Inflammatory macrophage treated with lipopolysaccharide for 4 hours (primary cell): ENCODE measurements at regions not wholly inside any gene's neighbourhood (a gene's known extent, or its start where the extent isn't known, plus 50 kb on each side); places are given as distances from the start of the nearest gene placed in this dataset.
A peak's percentile ranks its signal among the peaks of the same experiment; 100 is the strongest.
"Not testable (repeated sequence)": the region's sequence is repeated elsewhere in the genome, so short reads cannot be mapped to it uniquely, and the experiment has no call there.

Experiments used
- DNase-seq: peaks from one replicate; pipeline ENCODE4 v3.0.0-alpha.2; 2020

GRCh38 chr1:115179397-115180079 lies 90.2 kb upstream of the TSPAN2 start:
- no peak for DNase-seq

GRCh38 chr1:115176189-115176588 lies 86.9 kb upstream of the TSPAN2 start:
- no peak for DNase-seq

GRCh38 chr1:115175596-115175995 lies 86.3 kb upstream of the TSPAN2 start:
- DNase-seq, result no peak

DNA sequence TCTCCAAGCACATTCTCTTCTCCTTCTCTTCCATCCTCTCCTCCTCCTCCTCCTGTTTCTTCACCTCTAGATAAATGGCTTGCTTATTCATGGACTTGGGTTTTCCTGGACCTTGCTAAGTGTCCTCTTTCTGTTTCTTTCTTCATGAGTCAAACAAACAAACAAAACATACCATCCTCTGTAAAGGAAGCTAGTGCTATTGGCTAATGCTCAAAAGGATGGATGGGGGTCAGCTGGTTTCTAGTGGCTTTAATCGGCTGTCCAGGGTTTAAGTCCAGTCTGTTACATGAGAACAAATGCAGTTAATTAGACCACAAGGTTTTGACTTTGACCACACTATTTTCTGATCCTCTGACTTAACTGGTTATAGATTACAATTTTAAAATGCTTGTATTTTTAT lies 83.8 kb upstream of the TSPAN2 start:
- DNase-seq, result no peak

GRCh38 chr1:115172270-115172669 lies 83.0 kb upstream of the TSPAN2 start:
- DNase-seq, result no peak

GRCh38 chr1:115170961-115171392 lies 81.7 kb upstream of the TSPAN2 start:
- DNase-seq, result peak; percentile 11

GRCh38 chr1:115170377-115170776 lies 81.1 kb upstream of the TSPAN2 start:
- DNase-seq, result no peak

DNA sequence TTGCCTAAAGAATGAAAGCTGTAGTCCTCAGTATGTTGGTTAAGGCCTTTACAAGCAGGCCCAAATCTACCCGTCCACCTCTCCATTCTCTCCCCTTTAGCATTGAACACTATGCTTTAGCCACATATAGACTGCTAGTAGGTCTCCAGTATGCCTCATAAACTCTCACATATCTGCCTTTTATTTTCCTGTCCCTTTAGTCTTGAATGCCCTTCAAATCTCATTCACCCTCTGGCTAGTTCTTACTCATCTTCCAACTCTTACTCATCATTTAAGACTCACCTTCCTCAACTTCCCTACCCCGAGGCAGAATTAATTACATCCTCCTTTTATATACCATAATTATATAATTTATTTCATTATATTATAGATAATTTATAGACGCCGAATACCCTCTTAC lies 78.7 kb upstream of the TSPAN2 start:
- DNase-seq, result no peak

DNA sequence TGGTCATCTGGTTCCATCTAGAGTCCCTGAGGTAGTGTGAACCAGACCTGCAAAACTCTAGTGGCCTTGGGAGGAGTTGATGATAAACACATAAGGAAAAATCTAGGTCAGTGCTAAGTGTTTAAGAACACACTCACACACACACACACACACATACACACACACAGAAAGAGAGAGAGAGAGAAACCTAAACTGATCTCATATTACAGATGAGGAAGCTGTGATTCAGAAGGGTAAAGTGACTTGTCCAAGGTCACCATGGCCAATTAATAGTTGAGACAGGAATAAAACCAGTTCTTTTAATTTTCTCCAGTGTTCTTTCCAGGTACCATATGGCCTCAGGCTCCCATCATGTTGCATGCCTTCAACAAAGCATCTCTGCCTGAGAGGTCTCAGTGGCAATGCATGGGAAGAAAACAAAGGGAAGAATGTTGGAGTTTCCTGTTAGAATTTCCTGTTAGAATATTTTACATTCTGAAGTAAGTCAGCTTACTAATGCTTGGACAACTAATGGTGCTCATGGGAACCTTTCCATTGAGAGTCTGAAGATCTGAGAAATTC lies 77.3 kb upstream of the TSPAN2 start:
- DNase-seq, result no peak

GRCh38 chr1:115165776-115166175 lies 76.5 kb upstream of the TSPAN2 start:
- DNase-seq, result no peak

GRCh38 chr1:115164940-115165705 lies 75.8 kb upstream of the TSPAN2 start:
- DNase-seq, result no peak

- no peak for DNase-seq
Measured at GRCh38 chr1:115164484-115164883, 75.2 kb upstream of the TSPAN2 start.

- DNase-seq, result no peak
Measured at GRCh38 chr1:115160728-115161127, 71.4 kb upstream of the TSPAN2 start.

DNA sequence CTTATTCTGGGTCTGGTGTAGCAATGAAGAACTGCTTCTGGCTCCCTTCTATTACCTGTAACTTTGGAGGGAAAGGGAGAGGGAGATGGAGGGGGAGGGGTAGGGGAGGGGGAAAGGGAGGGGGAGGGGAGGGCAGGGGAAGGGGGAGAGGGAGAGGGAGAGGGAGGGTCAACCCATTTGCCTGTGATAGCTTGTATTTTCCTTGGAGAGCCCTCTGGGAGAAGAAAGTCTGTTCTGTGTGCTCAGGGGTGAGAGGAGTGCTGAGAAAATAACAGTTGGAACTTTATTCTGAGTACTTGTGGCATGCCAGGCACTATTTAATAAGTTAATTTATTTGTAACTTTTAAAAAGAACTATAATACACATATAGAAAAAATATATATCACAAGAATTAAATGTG lies 70.7 kb upstream of the TSPAN2 start:
- DNase-seq, result no peak

DNA sequence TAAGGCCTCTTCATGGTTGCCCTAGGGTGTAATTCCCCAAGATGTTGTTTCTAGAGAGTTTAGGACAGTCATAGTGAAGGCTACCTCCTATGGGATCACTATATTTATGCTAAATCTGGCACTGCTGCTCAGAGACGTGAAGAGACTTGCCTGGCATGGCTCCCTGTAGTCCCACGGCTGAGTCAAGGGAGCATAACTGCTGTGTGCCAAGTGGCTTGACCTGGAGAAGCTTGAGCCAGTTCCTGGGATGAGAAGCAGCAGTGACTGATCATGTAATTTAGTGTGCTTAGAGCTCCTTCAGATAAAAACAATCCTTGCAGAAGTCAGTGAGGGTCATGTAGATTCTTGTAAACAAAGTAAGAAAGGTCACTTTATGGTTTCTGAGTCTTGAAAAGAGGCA lies 68.9 kb upstream of the TSPAN2 start:
- no peak for DNase-seq

GRCh38 chr1:115156826-115157468 lies 67.6 kb upstream of the TSPAN2 start:
- DNase-seq, result no peak

- no peak for DNase-seq
Measured at GRCh38 chr1:115153966-115154557, 64.8 kb upstream of the TSPAN2 start.

GRCh38 chr1:115147928-115148327 lies 58.6 kb upstream of the TSPAN2 start:
- DNase-seq, result not testable (repeated sequence)

DNA sequence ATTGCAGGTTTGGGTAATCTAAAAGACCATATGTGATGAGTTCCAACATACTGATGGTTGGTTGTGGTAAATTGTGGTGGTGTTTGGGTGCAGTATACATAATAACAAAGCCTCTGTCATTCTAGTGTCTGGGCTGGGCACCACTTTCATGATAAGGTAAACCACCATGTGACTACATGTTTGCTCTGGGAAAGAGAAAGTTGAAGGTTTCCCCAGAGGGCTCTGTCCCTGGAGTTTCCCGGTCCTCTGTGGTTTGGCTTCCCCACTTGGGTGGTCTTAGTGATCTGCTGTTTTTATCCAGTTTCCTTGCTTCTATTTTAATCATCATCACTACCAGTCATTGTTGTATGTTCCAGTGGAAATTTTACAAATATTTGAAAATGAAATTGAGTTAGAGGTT lies 55.9 kb upstream of the TSPAN2 start:
- no peak for DNase-seq

DNA sequence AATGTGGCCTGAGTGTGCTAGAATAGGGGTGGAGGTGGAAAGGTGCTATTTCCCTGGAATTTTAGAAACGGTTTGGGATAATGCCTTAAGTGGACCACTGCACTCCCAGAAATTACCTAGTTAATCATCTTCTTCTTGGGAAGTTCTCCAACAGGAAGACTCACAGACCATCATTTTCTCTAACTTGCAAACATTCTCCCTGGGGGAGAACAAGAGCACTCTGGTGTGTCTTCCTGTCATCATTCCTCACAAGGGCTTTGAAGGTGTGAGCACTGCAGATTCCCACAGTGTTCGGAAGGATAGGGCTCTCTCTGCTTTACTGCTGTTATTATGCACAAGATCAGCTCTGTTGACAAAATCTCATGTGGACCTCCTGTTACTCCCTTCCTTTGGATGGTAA lies 54.9 kb upstream of the TSPAN2 start:
- no peak for DNase-seq

DNA sequence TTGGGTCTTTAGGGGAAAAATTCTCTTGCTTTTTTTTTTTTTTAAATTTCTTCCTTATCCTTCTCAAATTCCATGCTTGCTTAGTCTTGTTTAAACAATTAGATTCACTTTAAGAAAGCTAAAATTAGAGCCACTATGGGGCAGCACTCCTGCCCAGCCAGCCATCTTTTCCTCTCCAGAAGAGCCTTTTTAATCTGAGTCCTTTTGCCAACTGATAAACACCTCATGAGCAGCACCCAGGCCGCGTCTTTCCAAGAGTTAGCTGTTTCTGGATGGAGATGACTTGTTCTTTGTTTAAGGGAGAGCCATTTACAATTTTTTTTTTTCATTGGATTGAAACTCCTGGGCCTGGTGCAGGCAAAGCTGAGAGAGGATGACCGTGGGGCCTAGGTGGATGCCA lies 53.3 kb upstream of the TSPAN2 start:
- no peak for DNase-seq

- DNase-seq, result no peak
Measured at GRCh38 chr1:115141145-115141454, 51.8 kb upstream of the TSPAN2 start.

GRCh38 chr1:115140442-115141144 lies 51.3 kb upstream of the TSPAN2 start:
- no peak for DNase-seq
